NCI-H2029 (cell line): ENCODE measurements at regions not wholly inside any gene's neighbourhood (a gene's known extent, or its start where the extent isn't known, plus 50 kb on each side); places are given as distances from the start of the nearest gene placed in this dataset.

Source experiments
- DNase-seq: peaks from one replicate; lab custom pipeline; 2025; lab: John Stamatoyannopoulos, UW

- no peak for DNase-seq
These were observed 368.1 kb downstream of the TLE4 start for GRCh38 chr9:79939819-79940218.

GRCh38 chr9:79936336-79936735 lies 364.6 kb downstream of the TLE4 start:
- DNase-seq: no peak

- DNase-seq: no peak
These were observed 357.5 kb downstream of the TLE4 start for GRCh38 chr9:79929285-79929684.

GRCh38 chr9:79928661-79929223 lies 357.0 kb downstream of the TLE4 start:
- DNase-seq: no peak

- DNase-seq: no peak
These were observed 353.6 kb downstream of the TLE4 start for GRCh38 chr9:79925326-79925725.

- no peak for DNase-seq
These were observed 353.1 kb downstream of the TLE4 start for GRCh38 chr9:79924836-79925235.

GRCh38 chr9:79917421-79917820 lies 345.7 kb downstream of the TLE4 start:
- no peak for DNase-seq

GRCh38 chr9:79913867-79914266 lies 342.1 kb downstream of the TLE4 start:
- DNase-seq: no peak

- DNase-seq: no peak
These were observed 340.7 kb downstream of the TLE4 start for GRCh38 chr9:79912318-79913070.

- no peak for DNase-seq
These were observed 340.0 kb downstream of the TLE4 start for GRCh38 chr9:79911724-79912123.

- DNase-seq: no peak
These were observed 331.2 kb downstream of the TLE4 start for GRCh38 chr9:79902825-79903600.

GRCh38 chr9:79900754-79901153 lies 329.0 kb downstream of the TLE4 start:
- DNase-seq: no peak

GRCh38 chr9:79896390-79896980 lies 324.7 kb downstream of the TLE4 start:
- DNase-seq: no peak

GRCh38 chr9:79895232-79895631 lies 323.5 kb downstream of the TLE4 start:
- no peak for DNase-seq

- DNase-seq: no peak
These were observed 317.6 kb downstream of the TLE4 start for GRCh38 chr9:79889369-79889768.

GRCh38 chr9:79885093-79885857 lies 313.5 kb downstream of the TLE4 start:
- DNase-seq: no peak

- no peak for DNase-seq
These were observed 312.8 kb downstream of the TLE4 start for GRCh38 chr9:79884546-79884945.

GRCh38 chr9:79883073-79883645 lies 311.4 kb downstream of the TLE4 start:
- DNase-seq: no peak

- no peak for DNase-seq
These were observed 308.9 kb downstream of the TLE4 start for GRCh38 chr9:79880626-79881025.

- no peak for DNase-seq
These were observed 306.3 kb downstream of the TLE4 start for GRCh38 chr9:79877943-79878602.

- no peak for DNase-seq
These were observed 296.9 kb downstream of the TLE4 start for GRCh38 chr9:79868567-79869189.
